Neural cell (in vitro differentiated cells): ENCODE measurements at regions not wholly inside any gene's neighbourhood (a gene's known extent, or its start where the extent isn't known, plus 50 kb on each side); places are given as distances from the start of the nearest gene placed in this dataset.

Source experiments
- CTCF ChIP-seq: fragments of 450-650 bp; IDR thresholded peaks from 2 replicates; pipeline ENCODE4 v1.5.1; 2014; ENCODE audit warnings: antibody characterized with exemption, mild to moderate bottlenecking, moderate library complexity; ENCODE audit not compliant: poor library complexity, severe bottlenecking
- MXI1 ChIP-seq: fragments of 450-650 bp; conservative IDR thresholded peaks from 2 replicates; pipeline ENCODE4 v1.6.1; 2014; ENCODE audit warnings: antibody characterized with exemption, mild to moderate bottlenecking; ENCODE audit not compliant: poor library complexity, severe bottlenecking
- RAD21 ChIP-seq: fragments of 450-650 bp; conservative IDR thresholded peaks from 2 replicates; pipeline ENCODE4 v1.6.1; 2014; ENCODE audit warnings: antibody characterized with exemption, mild to moderate bottlenecking, moderate library complexity
- TAF1 ChIP-seq: IDR thresholded peaks from 2 replicates; pipeline ENCODE4 v1.6.1; 2012; ENCODE audit warnings: low read depth

GRCh38 chr13:109867766-109868165 is 81.4 kb upstream of the IRS2 start:
- TF ChIP-seq CTCF (no peak), RAD21 (no peak), TAF1 (no peak), MXI1 (no peak)
